K562 (cell line): ENCODE measurements at regions not wholly inside any gene's neighbourhood (a gene's known extent, or its start where the extent isn't known, plus 50 kb on each side); places are given as distances from the start of the nearest gene placed in this dataset.

Source experiments
- ATF2 ChIP-seq: sonication (generic); formaldehyde crosslinking; IDR thresholded peaks from 2 replicates; pipeline ENCODE4 v1.8.1; 2022; ENCODE audit warnings: missing genetic modification reagents
- BCL6 ChIP-seq: fragments of 250-450 bp; sonication (Bioruptor Pico); IDR thresholded peaks from 2 replicates; pipeline ENCODE4 v1.4.0; 2020
- CTCF ChIP-seq, 3 experiments: IDR thresholded peaks in 2 of 3; conservative IDR thresholded peaks in 1 of 3; 2 replicates each; pipeline ENCODE4 v1.5.1; 2011 to 2012; ENCODE audit warnings: low read length in 3 of 3, mild to moderate bottlenecking in 3 of 3, control low read depth in 2 of 3, improper control_type of control experiment in 1 of 3, inconsistent platforms in 1 of 3, low read depth in 1 of 3, mixed read lengths in 1 of 3, moderate library complexity in 1 of 3; ENCODE audit not compliant: insufficient read depth in 2 of 3
- EGR1 ChIP-seq: fragments of 450-650 bp; conservative IDR thresholded peaks from 2 replicates; pipeline ENCODE4 v1.6.1; 2017; ENCODE audit warnings: mild to moderate bottlenecking
- ETS2 ChIP-seq: IDR thresholded peaks from 2 replicates; pipeline ENCODE4 v1.6.1; 2016; ENCODE audit warnings: borderline replicate concordance, missing genetic modification characterization, mild to moderate bottlenecking, moderate library complexity, missing compliant biosample characterization; ENCODE audit not compliant: poor library complexity, severe bottlenecking
- FOXO4 ChIP-seq: fragments of 450-650 bp; formaldehyde crosslinking; IDR thresholded peaks from 2 replicates; pipeline ENCODE4 v1.4.0; 2020; ENCODE audit warnings: mild to moderate bottlenecking, moderate library complexity
- MYBL2 ChIP-seq, 2 experiments: fragments of 450-650 bp in 1 of 2; sonication (generic) in 1 of 2; formaldehyde crosslinking in 1 of 2; IDR thresholded peaks; 2 replicates each; pipeline versions ENCODE4 v1.6.1 to v1.8.1; 2017 to 2022; ENCODE audit warnings: borderline replicate concordance in 1 of 2, inconsistent platforms in 1 of 2, low read depth in 1 of 2, mild to moderate bottlenecking in 1 of 2, missing genetic modification reagents in 1 of 2, moderate library complexity in 1 of 2
- REST ChIP-seq, 2 experiments: fragments of 450-650 bp; formaldehyde crosslinking in 1 of 2; IDR thresholded peaks; 2 replicates each; pipeline versions ENCODE4 v1.4.0 to v1.6.1; 2014 to 2020; ENCODE audit warnings: mild to moderate bottlenecking in 2 of 2, borderline replicate concordance in 1 of 2, low read depth in 1 of 2
- SNAPC5 ChIP-seq: fragments of 250-450 bp; sonication (Bioruptor Pico); IDR thresholded peaks from 2 replicates; pipeline ENCODE4 v1.8.0; 2021; ENCODE audit warnings: moderate library complexity, mild to moderate bottlenecking, inconsistent platforms
- STAT5B ChIP-seq: fragments of 250-450 bp; sonication (Bioruptor Pico); IDR thresholded peaks from 2 replicates; pipeline ENCODE4 v1.8.0; 2021; ENCODE audit warnings: mild to moderate bottlenecking, inconsistent platforms
- TARDBP ChIP-seq: fragments of 450-650 bp; IDR thresholded peaks from 2 replicates; pipeline ENCODE4 v1.6.1; 2016
- TBL1XR1 ChIP-seq, 2 experiments: IDR thresholded peaks; 2 replicates each; pipeline ENCODE4 v1.6.1; 2012; ENCODE audit warnings: improper control_type of control experiment in 2 of 2, low read length in 2 of 2, mild to moderate bottlenecking in 1 of 2
- YY1 ChIP-seq, 3 experiments: IDR thresholded peaks; 2 replicates each; pipeline ENCODE4 v1.6.1; 2011; ENCODE audit warnings: low read length in 2 of 3, mild to moderate bottlenecking in 2 of 3, moderate library complexity in 2 of 3, borderline replicate concordance in 1 of 3, control low read depth in 1 of 3, low read depth in 1 of 3; ENCODE audit not compliant: insufficient read depth in 3 of 3, insufficient replicate concordance in 2 of 3, control insufficient read depth in 1 of 3, insufficient read length in 1 of 3; ENCODE audit errors: extremely low read depth in 1 of 3

- no peak for TF ChIP-seq REST (IDR thresholded peaks at IDR 0.05; ENCODE audit: borderline replicate concordance)
- no peak for TF ChIP-seq REST (CRISPR knock-in tag; IDR thresholded peaks at IDR 0.05; ENCODE audit: low read depth)
- no peak for TF ChIP-seq ETS2
- TF ChIP-seq STAT5B, result no peak
- TF ChIP-seq TARDBP, result no peak
- no peak for TF ChIP-seq YY1 (IDR thresholded peaks at IDR 0.05; ENCODE audit: borderline replicate concordance in 1 of 3, control insufficient read depth in 1 of 3, extremely low read depth in 1 of 3, insufficient read depth in 3 of 3, insufficient read length in 1 of 3, insufficient replicate concordance in 2 of 3, low read depth in 1 of 3, low read length in 2 of 3)
- TF ChIP-seq EGR1, result no peak
- TF ChIP-seq CTCF (IDR thresholded peaks at IDR 0.05 in 2 of 3, conservative IDR thresholded peaks at IDR 0.05 in 1 of 3; ENCODE audit: insufficient read depth in 2 of 3, low read depth in 1 of 3, low read length in 3 of 3), result no peak
- TF ChIP-seq BCL6, result no peak
- TF ChIP-seq TBL1XR1 (IDR thresholded peaks at IDR 0.05; ENCODE audit: low read length in 2 of 2), result no peak
- TF ChIP-seq SNAPC5 (CRISPR knock-in tag), result no peak
- no peak for TF ChIP-seq FOXO4 (CRISPR knock-in tag)
- TF ChIP-seq MYBL2 (IDR thresholded peaks at IDR 0.05; ENCODE audit: low read depth), result no peak
- no peak for TF ChIP-seq MYBL2 (CRISPR knock-in tag; IDR thresholded peaks at IDR 0.05; ENCODE audit: borderline replicate concordance)
- no peak for TF ChIP-seq ATF2 (CRISPR knock-in tag)
Measured at GRCh38 chr3:191808073-191808472, 347.1 kb downstream of the PYDC2 start.
